ENCODE measurements at regions not wholly inside any gene's neighbourhood (a gene's known extent, or its start where the extent isn't known, plus 50 kb on each side); places are given as distances from the start of the nearest gene placed in this dataset.

DNA sequence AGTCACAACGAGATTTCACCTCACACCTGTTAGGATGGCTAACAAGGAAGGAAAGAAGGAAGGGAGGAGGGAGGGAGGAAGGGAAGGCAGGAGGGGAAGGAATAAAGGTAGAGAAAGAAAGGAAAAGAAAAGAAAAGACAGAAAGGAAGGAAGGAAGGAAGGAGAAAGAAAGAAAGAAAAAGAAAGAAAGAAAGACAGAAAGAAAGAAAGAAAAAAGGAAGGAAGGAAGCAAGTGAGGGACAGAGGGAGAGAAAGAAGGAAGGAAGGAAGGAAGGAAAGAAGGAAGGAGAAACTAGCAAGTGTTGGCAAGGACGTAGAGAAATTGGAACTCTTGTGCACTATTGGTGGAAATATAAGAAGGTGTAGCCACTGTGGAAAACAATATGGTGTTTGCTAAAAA is 52.2 kb downstream of the CCDC185 start:
- DNase-seq (ENCODE audit: low spot score): no peak

DNA sequence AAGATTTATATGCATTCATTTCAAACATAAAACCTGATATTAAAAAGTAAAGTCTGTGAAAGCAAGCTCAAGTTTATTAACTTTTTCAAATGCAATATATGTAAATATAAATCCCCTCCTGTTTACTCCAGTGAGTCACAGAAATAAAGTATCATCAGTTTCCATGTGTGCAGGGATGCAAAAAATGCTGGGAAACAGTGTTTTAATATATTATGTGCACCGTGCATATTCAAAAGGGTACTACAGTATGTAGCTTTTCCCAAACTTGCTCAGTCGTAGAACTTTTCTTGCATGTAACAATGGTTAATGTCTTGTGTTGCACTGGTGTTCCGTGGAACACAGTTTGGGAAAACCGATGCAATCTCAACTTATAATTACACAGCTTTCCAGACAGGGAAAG is 60.7 kb downstream of the CCDC185 start:
- DNase-seq (ENCODE audit: low spot score): no peak

DNA sequence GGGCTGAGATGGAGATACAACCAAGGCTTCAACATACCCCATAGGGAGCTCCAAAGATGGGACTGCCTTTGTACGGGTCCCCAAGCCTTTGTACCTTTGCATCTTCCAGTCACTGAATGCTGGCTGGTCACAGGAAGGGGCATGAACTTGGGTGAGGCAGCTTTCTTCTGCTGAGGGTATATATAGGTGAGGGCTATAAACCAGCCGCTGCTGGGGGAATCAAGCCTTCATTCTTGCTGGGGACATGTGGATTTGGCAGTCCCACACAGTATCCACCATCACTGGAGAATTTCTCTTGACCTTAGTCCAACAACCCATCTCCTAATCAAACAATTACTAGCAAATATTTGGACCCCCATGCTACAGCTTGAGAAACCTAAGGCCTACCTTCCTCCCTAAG is 61.7 kb downstream of the CCDC185 start:
- DNase-seq (ENCODE audit: low spot score): no peak

DNA sequence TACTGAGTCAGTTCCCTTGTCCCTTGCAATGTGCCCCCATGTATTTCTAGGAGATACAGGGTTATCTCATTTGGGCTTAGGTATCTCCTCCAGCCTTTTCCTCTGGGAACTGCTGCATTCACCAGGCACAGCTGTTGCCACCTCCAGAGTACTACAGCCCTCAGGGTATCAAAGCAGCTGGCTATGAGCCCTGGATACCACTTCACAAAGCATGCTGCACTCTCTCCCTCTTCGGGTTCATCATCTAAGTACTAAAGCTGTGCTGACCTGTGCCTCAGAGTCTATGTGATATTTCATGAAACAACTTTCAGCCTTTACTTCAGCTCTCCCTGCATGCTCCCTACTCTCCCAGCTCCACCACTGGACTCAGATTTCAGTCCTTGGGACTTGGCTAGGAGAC is 62.3 kb downstream of the CCDC185 start:
- no peak for DNase-seq (ENCODE audit: low spot score)

DNA sequence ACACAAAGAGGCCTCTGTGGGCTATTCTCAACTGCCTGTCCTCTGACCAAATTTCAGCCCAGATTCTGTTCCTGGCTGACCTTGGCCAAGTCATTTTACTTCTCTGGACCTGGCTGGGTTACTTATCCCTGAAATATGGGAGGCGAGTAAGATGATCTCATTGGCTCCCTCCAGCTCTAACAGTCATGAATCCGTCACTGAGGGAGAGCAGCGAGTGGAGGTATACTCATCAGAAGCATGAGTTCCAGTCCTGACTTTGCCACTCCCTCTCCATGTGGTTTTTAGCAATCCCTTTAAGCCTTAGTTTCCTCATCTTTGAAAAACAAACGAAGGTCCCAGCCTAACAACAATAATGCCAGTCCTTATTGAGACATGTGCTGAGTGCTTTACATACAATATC is 63.5 kb downstream of the CCDC185 start:
- DNase-seq (ENCODE audit: low spot score): no peak

DNA sequence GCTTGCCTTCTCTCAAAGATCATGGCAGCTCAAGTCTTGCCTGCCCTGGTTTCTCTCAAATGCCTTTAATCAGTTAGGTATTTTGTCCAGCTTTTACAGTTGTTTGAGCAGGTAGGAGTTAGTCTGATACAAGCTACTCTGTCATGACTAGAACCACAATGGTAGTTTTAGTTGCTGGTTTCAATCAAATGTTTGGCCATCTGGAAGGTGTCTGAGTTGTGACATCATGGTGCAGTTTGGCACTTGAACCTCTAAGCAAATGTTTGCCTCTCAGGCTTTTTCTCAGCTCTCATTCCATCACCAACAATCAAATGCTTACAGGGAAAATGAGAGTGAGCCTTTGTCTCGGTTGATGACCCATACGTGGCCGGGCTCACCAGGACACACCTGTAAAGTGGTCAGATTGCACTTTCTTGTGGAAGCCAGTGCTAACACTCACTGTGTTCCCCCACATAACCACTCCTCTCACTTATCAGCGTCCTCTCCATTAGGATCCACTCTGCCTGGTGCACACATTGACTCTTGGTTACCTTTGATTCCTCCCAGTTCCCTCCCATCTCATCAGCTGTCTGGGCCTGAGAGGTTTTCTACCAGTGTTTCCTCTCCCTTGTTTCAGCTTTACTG is 67.5 kb downstream of the CCDC185 start:
- DNase-seq (ENCODE audit: low spot score): no peak

DNA sequence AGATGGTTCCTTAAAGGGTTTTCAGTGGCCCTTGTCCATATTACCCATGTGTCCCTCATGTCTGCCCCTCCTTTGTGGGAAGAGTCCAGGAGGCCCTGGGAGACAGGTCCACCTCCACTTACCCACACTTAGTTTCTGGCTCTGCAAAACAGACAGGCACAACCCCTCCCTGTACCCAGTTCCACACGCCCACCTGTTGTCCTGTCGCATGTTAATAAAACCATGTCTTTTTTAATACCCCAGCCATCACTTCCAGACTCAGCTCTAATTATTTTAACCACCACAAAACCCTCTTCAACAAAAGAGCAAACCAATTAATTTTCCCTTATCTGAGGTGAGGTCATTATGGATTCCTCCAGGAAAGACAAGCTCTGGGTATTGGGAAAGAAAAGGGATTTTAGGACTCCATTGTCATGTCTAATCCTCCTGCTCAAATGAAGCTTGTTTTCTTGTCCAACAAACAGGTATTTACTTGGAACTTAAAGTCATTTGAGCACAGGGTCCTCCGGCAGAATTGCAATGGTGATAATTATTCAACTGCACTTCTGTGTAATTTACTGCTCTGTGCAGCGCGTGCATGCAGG is 68.9 kb downstream of the CCDC185 start:
- DNase-seq (ENCODE audit: low spot score): no peak

DNA sequence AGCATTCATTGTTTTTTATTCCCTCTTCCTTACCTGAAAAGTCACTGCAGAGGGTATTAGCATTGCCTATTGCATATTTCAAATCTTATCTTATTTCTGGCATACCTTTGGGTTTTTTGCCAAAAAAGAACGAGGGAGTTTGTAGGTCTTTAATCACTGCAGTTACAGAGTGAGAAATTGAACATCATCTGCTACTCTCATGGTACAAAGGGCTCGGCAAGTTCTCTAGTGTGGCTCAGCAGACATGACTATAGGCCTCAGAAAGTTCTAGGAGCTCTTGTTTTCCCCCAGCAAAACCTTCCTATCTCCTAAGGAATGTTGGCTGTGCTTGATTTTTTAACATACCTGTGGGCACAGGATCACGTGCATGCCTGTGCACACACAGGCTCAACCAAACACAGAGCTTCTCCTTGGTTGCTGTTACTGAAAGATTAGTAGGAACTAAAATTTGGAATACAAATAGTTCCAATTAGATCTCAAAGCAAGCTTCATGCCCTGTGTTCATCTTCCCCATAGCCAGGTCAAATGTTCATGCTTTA is 69.7 kb downstream of the CCDC185 start:
- DNase-seq (ENCODE audit: low spot score): no peak

DNA sequence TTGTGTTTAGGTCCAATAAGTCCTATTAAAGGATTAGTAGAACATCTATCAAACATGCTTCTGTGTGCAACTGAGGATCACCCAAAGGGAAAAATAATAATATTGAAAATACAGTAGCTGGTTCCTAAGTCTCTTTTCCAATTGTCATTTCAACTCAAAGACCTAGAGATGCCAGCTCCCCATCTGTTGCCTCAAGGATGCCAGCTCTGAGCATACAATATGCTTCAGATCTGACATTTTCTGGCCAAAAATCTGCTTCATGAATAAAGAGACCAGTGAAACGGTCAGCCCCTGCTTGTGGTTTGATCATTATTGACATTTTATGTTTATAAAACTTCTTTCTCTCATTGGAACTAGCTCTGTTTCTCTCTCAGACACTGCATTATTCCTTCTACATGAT is 72.9 kb downstream of the CCDC185 start:
- DNase-seq (ENCODE audit: low spot score): no peak

DNA sequence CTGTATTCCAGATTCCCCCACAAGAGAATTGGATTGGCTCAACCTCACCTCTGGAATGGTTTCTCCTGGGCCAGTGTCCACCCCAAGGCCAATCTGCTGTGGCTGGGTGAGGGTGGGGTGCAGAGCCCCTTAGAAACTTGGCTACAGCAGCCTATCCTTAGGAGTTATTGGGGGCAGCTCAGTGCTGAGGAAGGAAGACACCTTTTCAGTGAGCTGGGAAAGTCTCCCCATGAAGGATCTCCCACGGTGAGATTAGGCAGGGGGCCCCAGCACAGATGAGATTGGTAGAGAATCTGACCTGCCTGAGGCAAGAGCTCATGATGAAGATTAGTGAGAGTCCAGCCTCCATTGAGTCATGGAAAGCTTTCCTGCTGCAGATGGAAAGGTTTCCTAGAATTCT is 78.4 kb downstream of the CCDC185 start:
- DNase-seq (ENCODE audit: low spot score): no peak

DNA sequence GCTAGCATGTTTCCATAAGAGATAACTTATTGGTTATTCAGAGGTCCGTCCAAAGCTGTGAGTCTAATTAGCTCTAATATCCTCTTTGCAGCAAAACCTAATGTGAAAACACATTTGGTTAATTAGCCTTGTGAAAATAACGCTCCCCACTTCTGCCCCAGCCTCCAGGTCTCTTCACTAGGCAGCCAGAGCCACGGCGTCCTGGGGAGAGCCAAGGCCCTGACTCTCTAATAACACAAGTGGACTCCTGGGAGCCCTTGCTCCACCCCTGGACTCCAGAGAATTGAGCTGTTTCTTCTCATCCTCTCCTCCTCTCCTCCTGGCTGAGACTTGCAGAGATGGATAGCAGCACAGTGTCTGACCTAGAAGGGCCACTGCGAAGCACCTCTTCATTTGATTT is 78.8 kb downstream of the CCDC185 start:
- no peak for DNase-seq (ENCODE audit: low spot score)

DNA sequence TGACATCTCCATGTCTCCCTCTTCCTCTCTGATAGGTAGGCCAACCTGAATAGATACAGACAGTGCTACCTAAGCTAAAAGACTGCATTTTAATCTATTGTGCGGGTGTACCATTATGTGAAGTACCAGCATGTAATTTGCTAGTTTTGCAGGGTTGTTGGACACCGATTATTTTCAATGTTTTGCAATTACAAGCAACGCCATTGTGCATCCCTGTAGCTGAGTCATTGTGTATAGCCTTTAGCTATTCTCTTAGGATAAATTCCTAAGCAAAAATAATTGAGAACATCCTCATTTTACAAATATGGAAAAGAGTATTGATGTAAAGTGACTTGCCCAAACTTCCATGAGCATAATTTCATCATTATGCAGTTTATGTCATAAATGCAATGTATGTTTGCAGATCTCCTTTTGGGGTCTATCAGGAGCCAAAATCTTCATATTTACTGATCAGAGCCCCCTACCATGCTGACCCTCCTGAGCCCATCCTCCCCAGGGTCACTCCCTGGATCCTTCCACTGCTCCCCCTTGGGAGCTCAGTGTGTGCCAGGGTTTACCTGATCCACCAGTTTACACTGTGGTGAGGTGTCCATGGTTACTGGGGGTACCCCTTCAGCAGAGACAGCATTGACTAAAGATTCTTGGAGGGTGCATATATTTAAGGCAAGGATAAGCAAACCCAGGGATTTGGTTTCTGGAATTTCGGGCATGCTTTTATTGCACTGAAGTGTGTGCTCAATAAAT is 80.6 kb downstream of the CCDC185 start:
- DNase-seq (ENCODE audit: low spot score): no peak

DNA sequence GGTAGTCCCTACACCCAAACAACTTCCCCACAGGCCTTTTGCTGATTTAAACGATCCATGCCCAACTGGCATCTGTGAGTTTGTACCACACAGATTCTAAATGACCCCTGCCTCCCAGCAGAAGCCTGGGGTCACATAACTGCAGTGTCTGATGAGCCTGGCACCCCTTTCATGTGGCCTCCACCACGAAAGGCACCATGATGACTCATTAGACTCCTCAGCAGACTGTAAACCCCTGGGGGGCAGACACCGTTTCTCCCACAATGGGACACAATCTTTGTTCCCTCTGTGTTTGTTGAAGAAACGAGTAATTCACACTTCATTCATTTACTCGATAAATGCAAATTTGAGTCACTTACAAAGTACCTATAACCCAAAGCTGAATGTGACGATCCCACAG is 81.6 kb downstream of the CCDC185 start:
- DNase-seq (ENCODE audit: low spot score): no peak

DNA sequence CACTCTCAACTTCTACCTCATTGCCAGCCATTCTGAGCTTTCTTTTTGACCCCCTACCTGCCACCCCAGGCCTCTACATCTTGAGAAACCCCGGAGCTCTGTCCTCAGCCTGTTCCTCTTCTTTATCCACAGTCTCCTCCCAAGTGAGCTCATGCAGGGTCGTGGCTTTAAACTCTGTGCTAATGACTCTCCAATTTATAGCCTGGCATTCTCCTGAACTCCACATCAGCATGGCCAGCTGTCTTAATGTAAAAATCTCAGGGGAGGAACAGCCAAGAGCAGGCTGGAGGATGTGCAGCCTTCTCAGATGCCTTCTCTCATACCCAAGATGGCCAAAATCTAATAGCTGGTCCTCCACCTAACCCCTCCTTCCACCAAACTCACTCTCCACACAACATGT is 84.2 kb downstream of the CCDC185 start:
- DNase-seq (ENCODE audit: low spot score): no peak

DNA sequence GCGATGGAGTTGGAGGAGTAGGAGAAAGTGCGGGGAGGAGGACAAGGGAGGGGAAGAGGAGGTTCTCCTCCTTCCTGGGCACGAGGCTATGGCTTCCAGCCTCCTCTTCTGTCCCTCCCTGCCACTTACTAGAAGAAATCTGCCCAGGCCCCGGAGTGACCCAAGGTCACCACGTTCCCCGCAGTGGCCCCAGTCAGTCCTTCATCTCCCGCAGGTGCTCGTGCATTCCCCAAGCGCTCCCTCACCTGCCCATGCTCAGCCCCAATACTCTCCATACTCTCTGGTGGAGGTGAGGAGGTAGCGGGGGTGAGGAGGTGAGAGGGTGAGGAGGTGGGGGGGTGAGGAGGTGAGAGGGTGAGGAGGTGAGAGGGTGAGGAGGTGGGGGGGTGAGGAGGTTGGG is 85.4 kb downstream of the CCDC185 start:
- DNase-seq (ENCODE audit: low spot score): no peak

DNA sequence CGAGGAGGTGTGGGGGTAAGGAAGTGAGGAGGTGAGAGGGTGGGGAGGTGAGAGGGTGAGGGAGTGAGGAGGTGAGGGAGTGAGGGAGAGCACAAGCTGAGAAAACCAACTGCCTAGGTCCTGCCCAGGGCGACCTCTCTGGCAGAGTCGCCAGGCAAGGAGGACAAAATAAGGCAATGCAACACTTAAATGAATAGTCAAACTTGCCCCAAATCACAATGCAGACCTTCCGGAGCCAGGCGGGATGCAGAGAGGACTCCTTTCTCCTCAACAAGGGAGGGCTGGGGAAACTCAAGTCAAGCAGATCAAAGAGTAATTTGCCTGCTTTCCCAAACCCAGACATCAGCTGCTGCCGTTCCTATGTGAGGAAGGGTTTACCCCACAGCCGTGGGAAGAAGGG is 86.0 kb downstream of the CCDC185 start:
- no peak for DNase-seq (ENCODE audit: low spot score)

DNA sequence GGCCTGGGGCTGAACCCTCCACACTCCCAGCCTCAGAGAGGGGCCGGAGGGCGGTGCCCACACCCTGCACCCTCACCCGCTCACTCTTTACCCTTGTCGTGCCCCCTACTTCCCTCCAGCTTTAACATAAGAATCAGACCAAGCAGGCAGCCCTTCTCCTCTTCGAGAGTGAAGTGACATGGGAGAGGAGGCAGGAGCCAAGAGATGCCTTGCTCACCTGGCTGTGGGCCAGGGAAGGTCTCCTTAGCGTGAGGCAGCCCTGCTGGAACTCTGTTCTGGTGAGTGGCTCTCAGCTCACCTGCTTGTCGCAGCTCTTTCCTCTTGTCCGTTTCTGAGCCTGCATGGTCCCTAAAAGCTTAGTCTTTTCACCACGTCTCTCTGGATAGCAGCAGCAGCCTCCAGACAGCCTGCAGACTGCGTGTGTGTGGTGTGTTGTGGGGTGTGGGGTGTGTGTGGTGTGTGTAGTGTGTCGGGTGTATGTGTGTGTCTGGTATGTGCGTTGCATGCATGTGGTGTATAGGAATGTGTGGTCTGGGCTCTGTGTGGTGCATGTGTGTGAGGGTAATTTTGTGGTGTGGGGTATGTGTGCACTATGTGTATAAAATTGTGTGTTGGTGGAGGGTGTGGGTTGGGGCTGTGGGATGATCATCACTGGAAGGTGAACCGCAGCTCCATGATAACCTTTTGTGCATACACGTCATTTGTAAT is 86.7 kb downstream of the CCDC185 start:
- DNase-seq (ENCODE audit: low spot score): no peak

DNA sequence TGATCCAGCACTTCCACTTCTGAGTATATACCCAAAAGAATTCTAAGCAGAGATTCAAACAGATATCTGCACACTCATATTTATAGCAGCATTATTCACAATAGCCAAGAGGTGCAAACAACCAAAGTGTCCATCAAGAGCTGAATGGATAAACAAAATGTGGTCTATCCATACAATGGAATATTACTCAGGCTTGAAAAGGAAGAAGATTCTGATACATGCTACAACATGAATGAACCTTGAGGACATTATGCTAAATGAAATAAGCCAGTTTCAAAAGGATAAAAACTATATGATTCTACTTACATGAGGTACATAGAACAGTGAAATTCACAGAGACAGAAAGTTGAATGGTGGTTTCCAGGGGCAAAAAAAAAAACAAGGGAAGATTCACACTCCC is 88.9 kb downstream of the CCDC185 start:
- no peak for DNase-seq (ENCODE audit: low spot score)

DNA sequence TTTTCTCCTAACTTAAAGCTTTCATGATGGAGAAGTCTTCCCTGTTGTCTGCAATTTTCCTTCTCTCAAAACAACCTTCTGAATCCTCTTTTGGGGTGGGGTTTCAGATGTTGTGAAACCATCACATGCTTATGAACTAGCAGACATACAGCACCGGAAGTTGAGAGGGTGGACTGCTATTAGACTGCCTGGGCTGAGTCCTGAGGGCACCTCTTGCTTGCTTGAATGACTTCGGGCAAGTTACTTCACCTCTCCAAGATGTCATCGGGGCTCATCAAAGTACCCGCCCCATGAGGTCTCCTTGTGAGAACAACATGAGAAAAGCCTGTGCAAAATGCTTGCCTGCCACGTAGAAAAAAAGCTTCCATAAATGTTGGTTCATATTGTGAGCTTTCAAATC is 89.6 kb downstream of the CCDC185 start:
- DNase-seq (ENCODE audit: low spot score): peak; percentile 29

DNA sequence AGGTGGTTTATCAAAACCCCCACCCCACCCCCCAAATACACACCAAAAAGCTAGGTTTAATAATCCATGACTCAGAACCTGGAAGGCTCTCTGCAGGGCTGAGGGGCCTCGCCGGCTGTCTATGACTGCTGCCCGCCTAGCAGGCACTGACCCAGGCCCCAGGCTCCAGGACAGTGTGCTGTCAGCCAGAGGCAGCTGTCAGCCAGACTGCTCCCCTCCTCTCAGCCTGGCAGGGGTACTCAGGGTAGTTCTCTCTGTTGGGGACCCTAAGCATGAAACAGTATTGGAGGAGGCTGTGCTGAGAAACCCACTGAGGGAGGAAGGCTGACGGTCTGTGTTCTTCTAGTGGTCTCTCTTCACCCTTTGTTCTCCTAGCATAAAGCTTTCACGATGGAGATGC is 90.3 kb downstream of the CCDC185 start:
- no peak for DNase-seq (ENCODE audit: low spot score)

DNA sequence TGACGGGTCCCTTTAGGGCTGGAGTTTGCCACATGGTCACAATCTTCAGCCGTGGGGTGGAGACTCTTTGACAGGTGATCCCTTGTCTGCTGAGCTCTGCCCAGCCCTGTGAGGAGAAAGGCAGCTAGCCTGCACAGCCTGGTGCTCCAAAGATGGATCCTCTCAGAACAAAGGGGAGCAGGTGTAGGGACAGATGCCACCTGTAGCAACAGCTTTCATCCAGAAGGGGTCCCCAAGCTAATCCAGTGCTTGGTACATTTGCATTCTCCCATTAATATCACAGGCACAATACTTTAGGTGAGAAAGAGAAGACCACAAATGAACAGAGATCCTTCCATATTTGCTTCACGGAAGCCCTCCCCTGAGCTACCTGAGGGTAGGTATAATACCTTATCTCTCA is 93.2 kb downstream of the CCDC185 start:
- DNase-seq (ENCODE audit: low spot score): no peak

DNA sequence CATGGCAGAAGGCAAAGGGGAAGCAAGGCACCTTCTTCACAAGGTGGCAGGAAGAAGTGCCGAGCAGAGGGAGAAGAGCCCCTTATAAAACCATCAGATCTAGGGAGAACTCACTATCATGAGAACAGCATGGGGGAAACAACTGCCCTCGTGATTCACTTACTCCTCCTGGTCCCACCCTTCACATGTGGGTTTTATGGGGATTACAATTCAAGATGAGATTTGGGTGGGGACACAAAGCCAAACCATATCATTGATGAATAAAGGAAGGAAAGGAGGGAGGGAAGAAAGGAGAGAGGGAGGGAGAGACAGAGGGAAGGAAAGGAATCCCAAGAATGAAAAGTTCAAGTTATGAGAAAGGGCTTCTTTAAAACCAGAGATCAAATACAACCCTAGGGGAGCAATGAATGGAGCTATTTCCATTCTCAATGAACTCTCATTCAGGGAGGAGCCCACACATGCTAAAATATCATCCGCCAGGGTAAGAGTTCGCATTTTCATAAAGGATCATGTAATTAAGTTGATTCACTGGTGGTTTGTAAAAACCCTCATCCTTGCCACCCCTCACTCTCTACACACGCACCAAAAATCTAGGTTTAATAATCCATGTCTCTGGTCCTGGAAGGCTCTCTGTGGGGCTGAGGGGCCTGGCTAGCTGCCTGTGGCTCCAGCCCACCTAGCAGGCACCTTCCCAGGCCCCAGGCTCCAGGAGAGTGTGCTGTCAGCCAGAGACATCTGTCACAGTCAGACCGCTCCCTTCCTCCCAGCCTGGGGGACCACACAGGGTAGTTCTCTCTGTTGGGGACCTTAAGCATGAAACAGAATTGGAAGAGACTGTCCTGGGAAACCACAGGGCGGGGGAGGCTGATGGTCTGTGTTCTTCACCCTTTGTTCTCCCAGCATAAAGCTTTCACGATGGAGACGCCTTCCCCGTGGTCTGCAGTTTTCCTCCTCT is 94.0 kb downstream of the CCDC185 start:
- DNase-seq (ENCODE audit: low spot score): no peak

Data from AG20443 (cell line).